NCI-H82 (cell line): ENCODE measurements at regions not wholly inside any gene's neighbourhood (a gene's known extent, or its start where the extent isn't known, plus 50 kb on each side); places are given as distances from the start of the nearest gene placed in this dataset.
A peak's percentile ranks its signal among the peaks of the same experiment; 100 is the strongest.

ENCODE experiments used
- DNase-seq: peaks from one replicate; lab custom pipeline; 2025; lab: John Stamatoyannopoulos, UW

GRCh38 chr6:119604124-119604523, 254.6 kb upstream of the MAN1A1 start:
- DNase-seq, result no peak

GRCh38 chr6:119603501-119603900, 253.9 kb upstream of the MAN1A1 start:
- no peak for DNase-seq

DNA sequence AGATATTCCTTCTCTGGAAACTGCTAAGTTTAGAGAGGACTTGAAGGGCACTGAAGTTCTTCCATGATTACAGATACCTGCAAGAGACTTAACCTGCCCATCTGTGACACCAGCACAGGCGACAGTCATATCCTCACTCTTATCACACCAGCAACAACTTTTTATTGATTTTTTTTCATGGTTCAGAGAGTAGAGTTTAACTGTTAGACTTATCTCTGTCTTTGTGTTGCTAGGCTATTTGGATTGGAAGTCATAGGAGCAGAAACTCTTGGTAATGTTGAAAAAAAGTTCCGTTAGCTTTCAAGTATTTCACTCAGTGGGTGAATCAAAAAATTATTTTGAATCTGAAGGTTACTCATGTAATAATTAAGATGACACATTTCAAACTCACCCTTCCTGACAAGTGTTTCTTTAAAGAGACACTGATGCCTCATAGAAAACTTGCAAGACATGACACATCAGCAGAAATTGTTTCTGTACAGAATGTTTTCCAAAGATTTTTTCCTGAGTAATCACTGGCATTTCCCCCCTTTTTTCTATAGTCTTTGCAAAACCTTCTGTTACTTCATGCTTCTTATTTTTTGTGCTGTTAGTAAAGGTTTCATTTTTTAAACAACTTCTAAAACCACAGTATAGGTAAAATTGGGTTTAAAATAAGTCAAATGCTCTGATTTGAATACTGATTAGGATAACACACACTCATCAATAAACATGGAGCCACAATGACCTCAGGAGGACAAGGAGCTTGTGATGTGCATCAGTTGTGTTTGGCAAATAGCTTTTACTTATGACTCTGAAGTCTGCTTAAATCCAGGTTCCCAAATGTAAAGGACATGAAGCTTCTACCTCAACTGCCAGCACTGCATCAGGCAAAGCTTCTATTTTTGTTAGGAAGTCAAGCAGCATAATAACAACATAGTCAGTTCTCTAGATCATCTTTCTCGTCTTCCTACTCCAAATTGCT, 252.9 kb upstream of the MAN1A1 start:
- DNase-seq, result no peak

DNA sequence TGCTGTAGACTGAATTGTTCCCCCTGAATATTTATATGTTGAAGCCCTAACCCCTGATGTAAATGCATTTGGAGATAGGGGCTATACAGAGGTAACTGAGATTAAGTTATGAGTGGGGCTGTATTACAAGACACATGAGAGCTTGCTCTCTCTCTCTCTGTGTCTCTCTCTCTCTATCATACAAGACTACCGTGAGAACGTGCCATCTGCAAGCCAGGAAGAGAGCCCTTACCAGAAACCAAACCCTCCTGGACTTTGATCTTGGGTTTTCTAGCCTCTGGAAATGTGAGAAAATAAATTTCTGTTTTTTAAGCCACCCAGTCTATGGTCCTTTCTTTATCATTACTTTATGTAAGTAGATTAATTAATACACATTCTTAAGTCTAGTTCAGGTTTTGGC, 249.3 kb upstream of the MAN1A1 start:
- no peak for DNase-seq

DNA sequence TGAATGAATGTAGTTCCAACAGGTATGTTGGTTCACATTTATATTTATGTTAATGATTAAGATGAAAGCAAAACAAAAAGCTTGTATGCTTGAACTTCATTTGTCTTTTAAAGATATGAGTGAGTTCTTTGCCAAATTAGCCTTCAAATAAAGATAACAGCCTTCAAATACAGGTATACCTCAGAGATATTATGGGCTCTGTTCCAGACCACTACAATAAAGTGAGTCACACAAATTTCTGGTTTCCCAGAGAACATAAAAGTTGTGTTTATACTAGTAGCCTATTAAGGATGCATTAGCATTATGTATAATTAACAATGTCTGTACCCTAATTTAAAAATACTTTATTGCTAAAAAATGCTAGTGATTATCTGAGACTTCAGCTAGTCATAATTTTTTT, 245.3 kb upstream of the MAN1A1 start:
- DNase-seq, result no peak

DNA sequence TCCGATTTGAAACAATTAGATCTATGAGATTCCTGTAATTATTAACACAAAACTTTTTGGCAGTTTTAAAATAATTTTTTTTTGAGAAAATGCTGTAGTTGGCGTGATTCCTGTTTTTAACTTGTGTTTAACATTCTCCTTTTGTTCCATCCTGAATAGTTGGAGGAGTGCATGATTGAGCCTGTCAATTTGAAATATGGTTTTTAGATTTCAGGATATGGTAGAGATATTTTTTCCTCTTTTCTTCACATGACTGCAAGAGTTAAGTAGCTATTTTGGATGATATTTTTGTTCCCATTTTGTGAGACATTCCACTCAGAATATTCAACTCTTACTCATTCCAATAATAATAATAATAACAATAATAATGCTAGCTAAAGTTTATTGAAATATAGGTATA, 241.7 kb upstream of the MAN1A1 start:
- DNase-seq, result no peak

DNA sequence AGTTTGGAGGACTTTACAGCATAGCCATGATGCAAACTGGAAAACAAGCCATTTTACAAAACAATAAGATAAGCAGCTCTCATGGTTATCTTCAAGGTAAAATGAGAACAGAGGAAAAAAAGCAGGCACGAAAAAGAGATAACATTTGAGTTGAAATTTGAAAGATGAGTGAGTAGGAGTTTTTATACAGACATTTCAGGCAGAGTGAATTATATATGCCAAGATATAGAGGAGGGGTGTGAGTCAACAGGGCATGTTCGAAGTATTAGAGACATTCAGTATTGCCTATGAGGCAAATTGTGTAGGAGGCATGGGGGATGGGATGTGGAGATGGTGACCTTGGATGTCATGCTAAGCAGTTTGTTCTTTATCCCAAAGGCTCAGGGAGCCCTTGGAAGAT, 240.5 kb upstream of the MAN1A1 start:
- peak; percentile 41 for DNase-seq

GRCh38 chr6:119587537-119587936, 238.0 kb upstream of the MAN1A1 start:
- DNase-seq, result no peak

GRCh38 chr6:119586250-119586882, 236.8 kb upstream of the MAN1A1 start:
- DNase-seq, result peak; percentile 12

DNA sequence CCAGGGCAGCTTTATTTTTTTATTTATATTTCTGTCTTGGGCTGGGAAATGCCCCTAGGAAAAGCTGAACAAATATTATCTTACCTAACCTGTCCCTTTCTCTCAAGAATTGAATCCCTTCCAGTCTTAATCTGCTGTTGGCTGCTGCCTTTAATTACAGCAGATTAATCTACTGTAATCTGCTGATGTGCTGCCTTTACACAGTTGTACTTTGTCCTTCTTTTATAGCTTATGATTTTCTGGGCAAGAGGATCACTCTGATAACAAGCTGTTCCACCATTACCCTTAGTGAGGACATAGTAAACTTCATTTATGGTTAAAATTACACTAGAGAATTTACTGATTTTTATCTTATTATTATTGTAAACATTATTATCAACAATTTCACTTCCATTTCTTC, 234.5 kb upstream of the MAN1A1 start:
- DNase-seq, result peak; percentile 80

DNA sequence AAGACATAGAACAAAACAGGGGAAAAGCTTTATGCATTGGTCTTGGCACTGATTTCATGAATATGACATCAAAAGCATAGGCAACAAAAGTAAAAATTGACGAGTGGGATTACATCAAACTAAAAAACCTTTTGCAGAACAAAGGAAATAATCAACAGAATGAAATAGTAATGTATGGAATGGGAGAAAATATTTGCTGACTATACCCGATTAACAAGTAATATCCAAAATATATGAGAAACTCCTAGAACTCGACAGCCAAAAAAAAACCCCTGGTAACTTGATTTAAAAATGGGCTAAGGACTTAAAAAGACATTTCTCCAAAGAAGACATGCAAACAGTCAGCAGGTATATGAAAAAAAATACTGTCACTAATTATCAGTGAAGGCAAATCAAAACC, 231.7 kb upstream of the MAN1A1 start:
- DNase-seq, result no peak

DNA sequence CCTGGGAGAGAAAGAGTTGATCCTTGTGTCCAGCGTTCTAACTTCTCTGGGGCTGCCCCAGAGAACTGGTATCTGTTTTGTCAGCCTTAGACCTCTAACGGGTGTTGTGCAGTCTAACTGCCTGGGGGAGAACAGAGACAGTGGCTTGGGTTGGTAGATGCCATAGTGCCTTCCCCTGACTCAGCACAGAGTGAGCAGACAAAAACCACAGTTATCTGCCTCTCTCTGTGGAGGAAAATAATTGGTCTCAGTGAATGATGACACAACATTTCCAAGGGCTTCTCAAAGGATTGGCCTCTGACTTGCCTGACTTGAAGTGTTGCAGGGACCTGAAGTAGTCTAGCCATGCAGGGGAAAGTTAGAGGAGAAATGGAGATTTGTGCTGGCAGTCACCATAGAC, 226.2 kb upstream of the MAN1A1 start:
- DNase-seq, result no peak

DNA sequence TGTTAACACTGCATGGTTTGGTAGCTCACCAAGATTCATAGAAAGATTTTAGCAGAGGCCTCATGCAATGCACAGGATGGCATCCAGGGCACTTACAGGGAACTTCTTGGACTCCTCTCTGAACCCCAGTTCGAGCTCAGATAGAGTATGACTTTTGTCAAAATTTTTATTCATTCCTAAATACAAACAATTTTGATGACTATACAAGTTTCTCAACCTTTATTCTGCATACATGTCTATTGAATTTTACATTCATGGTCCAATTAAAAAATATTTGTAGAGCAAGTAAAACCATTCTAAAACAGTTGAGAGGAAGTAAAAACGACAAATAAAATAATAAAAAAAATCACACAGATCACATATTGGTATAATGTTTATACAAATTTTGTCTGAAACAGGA, 219.0 kb upstream of the MAN1A1 start:
- DNase-seq, result peak; percentile 7

DNA sequence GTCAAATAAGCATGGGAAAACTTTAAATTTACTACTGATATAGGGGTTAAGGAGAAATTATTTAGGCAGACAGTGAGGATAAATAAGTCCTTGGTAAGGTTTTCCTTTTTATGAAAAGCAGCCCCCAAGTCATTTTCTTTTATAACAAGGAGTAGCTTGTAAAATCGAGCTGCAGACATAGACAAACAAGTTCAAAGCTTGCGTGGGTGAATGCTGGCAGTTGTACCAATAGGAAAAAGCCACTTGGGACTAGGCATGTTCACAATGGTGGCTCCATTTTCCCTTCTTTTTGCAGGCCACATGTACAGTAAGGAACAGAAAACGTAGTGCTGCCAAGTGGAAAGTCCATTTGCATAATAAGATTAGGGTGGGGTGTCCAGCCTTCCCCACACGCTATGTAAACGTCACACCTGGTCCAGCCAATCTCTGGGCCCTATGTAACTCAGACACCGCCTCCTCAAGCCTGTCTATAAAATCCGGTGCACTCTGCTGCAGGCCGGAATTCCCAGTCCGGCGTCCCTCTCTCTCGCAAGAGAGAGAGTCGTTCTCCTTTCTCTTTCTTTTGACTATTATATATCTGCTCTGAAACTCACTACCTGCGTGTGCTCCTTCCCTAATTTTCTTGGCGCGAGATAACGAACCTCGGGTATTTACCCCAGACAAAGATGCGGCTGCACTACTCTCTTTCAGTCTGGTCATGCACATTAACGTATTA, 217.1 kb upstream of the MAN1A1 start:
- DNase-seq, result peak; percentile 52

DNA sequence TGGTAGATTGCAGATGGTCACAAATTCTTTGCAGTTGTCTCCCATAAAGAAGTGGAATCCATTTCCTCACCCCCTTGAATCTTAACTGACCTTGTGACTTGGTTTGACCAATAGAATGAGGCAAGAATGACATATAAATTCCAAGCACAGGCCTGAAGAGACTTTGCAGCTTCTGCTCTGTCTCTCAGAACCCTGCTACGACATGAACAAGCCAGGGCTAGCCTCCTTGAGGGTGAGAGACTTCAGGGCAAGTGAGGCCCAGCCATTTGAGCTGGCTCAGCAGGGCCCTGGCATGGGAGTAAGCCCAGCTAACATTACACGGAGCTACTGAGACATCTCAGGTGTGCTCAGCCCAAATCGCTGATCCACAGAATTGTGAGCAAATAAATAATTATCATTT, 216.3 kb upstream of the MAN1A1 start:
- no peak for DNase-seq

DNA sequence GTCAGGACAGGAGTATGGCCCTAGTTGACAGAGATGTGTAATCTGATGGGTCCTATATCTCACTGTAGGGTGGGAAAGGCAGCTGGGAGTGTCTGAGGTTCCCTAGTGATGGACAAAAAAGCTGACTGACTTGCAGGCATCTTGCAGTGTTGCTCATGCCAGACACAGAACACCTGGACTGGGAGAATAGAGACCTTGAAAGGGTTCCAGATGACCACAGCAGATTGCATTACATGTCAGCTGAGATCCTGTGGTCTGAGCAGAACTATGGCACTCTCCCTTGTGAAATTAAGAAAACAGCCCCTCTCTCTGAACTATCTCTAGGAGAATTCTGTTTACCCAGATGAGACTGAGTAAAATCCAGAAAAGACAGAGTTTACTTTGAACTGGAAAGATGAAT, 212.6 kb upstream of the MAN1A1 start:
- DNase-seq, result no peak

- DNase-seq, result no peak
Observed at GRCh38 chr6:119559586-119559985, 210.0 kb upstream of the MAN1A1 start.

DNA sequence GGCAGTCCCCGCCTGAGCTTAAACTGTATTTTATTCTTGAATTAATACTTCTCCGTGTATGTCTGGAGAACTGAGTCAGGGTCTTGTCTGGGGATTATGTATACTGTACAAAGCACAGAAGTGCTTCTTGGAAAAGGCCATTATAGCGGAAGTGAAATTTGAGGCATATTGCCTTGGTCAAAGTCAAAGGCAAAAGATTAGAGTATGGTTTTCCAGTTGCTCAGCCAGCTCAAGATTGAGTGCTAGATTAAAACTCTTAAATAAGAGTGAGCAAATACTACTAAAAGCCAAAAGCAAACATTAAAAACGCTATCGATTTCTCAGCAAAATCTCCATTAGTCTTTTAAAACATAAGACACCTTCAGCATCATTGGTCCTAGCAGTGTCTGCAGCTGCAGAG, 207.7 kb upstream of the MAN1A1 start:
- DNase-seq, result no peak

GRCh38 chr6:119552021-119552420, 202.5 kb upstream of the MAN1A1 start:
- DNase-seq, result no peak

GRCh38 chr6:119547024-119547423, 197.5 kb upstream of the MAN1A1 start:
- no peak for DNase-seq

- no peak for DNase-seq
Observed at GRCh38 chr6:119545245-119545644, 195.7 kb upstream of the MAN1A1 start.

DNA sequence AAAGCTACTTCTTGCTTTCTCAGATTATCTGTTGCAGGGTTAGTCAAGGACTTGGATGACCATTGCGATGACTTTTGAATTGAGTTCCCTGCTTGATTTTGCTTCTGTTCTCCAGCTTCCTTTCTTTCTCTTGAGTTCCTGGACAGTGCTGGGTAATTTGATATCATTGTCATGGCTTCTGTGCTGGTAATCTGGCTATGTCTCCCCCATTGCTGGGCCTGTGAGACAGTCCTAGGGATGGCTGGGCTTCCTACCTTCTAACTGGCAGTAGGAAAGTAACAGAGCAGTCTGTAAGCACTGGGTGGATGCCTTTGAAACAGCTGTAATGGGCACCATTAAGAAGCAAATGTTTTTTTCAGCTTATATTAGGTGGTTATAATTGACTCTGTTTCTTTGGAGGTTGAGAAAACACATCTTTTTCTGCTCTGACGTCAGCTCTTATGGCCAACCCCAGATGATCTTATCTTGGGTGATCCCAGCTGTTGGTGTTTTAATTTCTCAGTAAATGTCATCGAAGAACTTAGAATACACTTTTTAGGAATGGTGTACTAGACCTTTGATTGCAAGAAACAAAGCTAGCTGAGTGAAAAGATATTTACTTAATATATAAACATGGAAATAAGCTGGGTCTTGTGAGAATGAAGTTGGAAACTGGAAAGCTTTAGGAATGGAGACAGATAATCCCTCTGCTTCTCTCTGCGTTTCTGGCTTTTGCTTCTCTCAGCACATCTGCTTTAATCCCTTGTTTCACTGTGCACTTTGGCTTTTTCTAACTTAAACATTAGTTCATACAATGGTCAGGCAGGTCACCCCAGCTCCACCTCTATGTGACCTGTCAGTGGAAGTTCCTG, 195.0 kb upstream of the MAN1A1 start:
- no peak for DNase-seq
